ENCODE measurements at regions not wholly inside any gene's neighbourhood (a gene's known extent, or its start where the extent isn't known, plus 50 kb on each side); places are given as distances from the start of the nearest gene placed in this dataset.

GRCh38 chr2:81979086-81979485, 1674.5 kb upstream of the LRRTM1 start:
- ChIA-PET CTCF (no interaction called here), POLR2A (ENCODE audit: low non-redundant PET) (no interaction called here)
- no peak for DNase-seq (ENCODE audit: low spot score)
- H3K4me3 ChIP-seq (ENCODE audit: low read depth, low read length, poor library complexity, severe bottlenecking) = no peak overlapping the region
- TF ChIP-seq CTCF (conservative IDR thresholded peaks at IDR 0.05; ENCODE audit: low read depth, low read length) (no peak), EZH2 (IDR thresholded peaks at IDR 0.05; ENCODE audit: borderline replicate concordance, low read depth, low read length, poor library complexity, severe bottlenecking) (no peak)
- no peaks in the 10 kb centered on the region for H3K36me3 ChIP-seq (ENCODE audit: insufficient read depth, low read length, poor library complexity, severe bottlenecking)
- H3K27ac ChIP-seq (ENCODE audit: low read depth, low read length, poor library complexity, severe bottlenecking) = no peak overlapping the region
- no peaks in the 10 kb centered on the region for H3K27me3 ChIP-seq (replicated peaks; ENCODE audit: insufficient read depth, low read depth, low read length, poor library complexity)
- H3K9me3 ChIP-seq (ENCODE audit: low read depth, low read length, poor library complexity, severe bottlenecking) = peaks cover 37% of the 10 kb centered on the region
- H3K4me1 ChIP-seq (ENCODE audit: insufficient read depth, low read length, poor library complexity, severe bottlenecking) = no peaks in the 10 kb centered on the region
- no TSS peak for BruUV-seq (replicated peaks)
- intact Hi-C loops (cut with micrococcal nuclease; ENCODE audit: unreplicated experiment) = no loop called here

GRCh38 chr2:81976998-81977397, 1672.4 kb upstream of the LRRTM1 start:
- ChIA-PET POLR2A (ENCODE audit: low non-redundant PET) (no interaction called here), CTCF (no interaction called here)
- Histone ChIP-seq H3K36me3 (ENCODE audit: insufficient read depth, low read length, poor library complexity, severe bottlenecking) (no peaks in the 10 kb centered on the region), H3K4me1 (ENCODE audit: insufficient read depth, low read length, poor library complexity, severe bottlenecking) (no peaks in the 10 kb centered on the region), H3K27ac (ENCODE audit: low read depth, low read length, poor library complexity, severe bottlenecking) (no peak overlapping the region), H3K9me3 (ENCODE audit: low read depth, low read length, poor library complexity, severe bottlenecking) (peaks cover 20% of the 10 kb centered on the region), H3K4me3 (ENCODE audit: low read depth, low read length, poor library complexity, severe bottlenecking) (no peak overlapping the region), H3K27me3 (replicated peaks; ENCODE audit: insufficient read depth, low read depth, low read length, poor library complexity) (no peaks in the 10 kb centered on the region)
- no peak for DNase-seq (ENCODE audit: low spot score)
- no peak for TF ChIP-seq CTCF (conservative IDR thresholded peaks at IDR 0.05; ENCODE audit: low read depth, low read length)
- no peak for TF ChIP-seq EZH2 (IDR thresholded peaks at IDR 0.05; ENCODE audit: borderline replicate concordance, low read depth, low read length, poor library complexity, severe bottlenecking)
- intact Hi-C loops (cut with micrococcal nuclease; ENCODE audit: unreplicated experiment) = no loop called here
- BruUV-seq (replicated peaks) = no TSS peak

- no peak for DNase-seq (ENCODE audit: low spot score)
- Histone ChIP-seq H3K27ac (ENCODE audit: low read depth, low read length, poor library complexity, severe bottlenecking) (no peak overlapping the region), H3K36me3 (ENCODE audit: insufficient read depth, low read length, poor library complexity, severe bottlenecking) (no peaks in the 10 kb centered on the region), H3K9me3 (ENCODE audit: low read depth, low read length, poor library complexity, severe bottlenecking) (peaks cover 23% of the 10 kb centered on the region), H3K4me3 (ENCODE audit: low read depth, low read length, poor library complexity, severe bottlenecking) (no peak overlapping the region), H3K27me3 (replicated peaks; ENCODE audit: insufficient read depth, low read depth, low read length, poor library complexity) (no peaks in the 10 kb centered on the region), H3K4me1 (ENCODE audit: insufficient read depth, low read length, poor library complexity, severe bottlenecking) (no peaks in the 10 kb centered on the region)
- BruUV-seq (replicated peaks) = no TSS peak
- POLR2A ChIA-PET (ENCODE audit: low non-redundant PET) = no interaction called here
- CTCF ChIA-PET = no interaction called here
- intact Hi-C loops (cut with micrococcal nuclease; ENCODE audit: unreplicated experiment) = no loop called here
- TF ChIP-seq EZH2 (IDR thresholded peaks at IDR 0.05; ENCODE audit: borderline replicate concordance, low read depth, low read length, poor library complexity, severe bottlenecking) (no peak), CTCF (conservative IDR thresholded peaks at IDR 0.05; ENCODE audit: low read depth, low read length) (no peak)
These were observed 1669.7 kb upstream of the LRRTM1 start for GRCh38 chr2:81974216-81974615.

Measured in A673 (cell line).